NCI-H1048 (cell line): ENCODE measurements at regions not wholly inside any gene's neighbourhood (a gene's known extent, or its start where the extent isn't known, plus 50 kb on each side); places are given as distances from the start of the nearest gene placed in this dataset.

Source experiments
- DNase-seq: peaks from one replicate; lab custom pipeline; 2025; lab: John Stamatoyannopoulos, UW

- DNase-seq = no peak
Measured at GRCh38 chr9:91098203-91098850, 263.4 kb downstream of the AUH start.

GRCh38 chr9:91099436-91099835 is 262.3 kb downstream of the AUH start:
- DNase-seq = no peak

GRCh38 chr9:91100878-91101450 is 260.8 kb downstream of the AUH start:
- no peak for DNase-seq

GRCh38 chr9:91101611-91102168 is 260.0 kb downstream of the AUH start:
- no peak for DNase-seq

GRCh38 chr9:91102269-91102668 is 259.4 kb downstream of the AUH start:
- DNase-seq = no peak

- DNase-seq = no peak
Measured at GRCh38 chr9:91103931-91104330, 257.8 kb downstream of the AUH start.

- DNase-seq = no peak
Measured at GRCh38 chr9:91106415-91107081, 255.2 kb downstream of the AUH start.

GRCh38 chr9:91111226-91111625 is 250.5 kb downstream of the AUH start:
- DNase-seq = no peak

- DNase-seq = no peak
Measured at GRCh38 chr9:91111876-91112275, 249.8 kb downstream of the AUH start.

- DNase-seq = no peak
Measured at GRCh38 chr9:91113016-91113415, 248.7 kb downstream of the AUH start.

- DNase-seq = no peak
Measured at GRCh38 chr9:91114450-91114849, 247.3 kb downstream of the AUH start.

- no peak for DNase-seq
Measured at GRCh38 chr9:91116211-91116610, 245.5 kb downstream of the AUH start.

GRCh38 chr9:91116711-91117110 is 245.0 kb downstream of the AUH start:
- no peak for DNase-seq

GRCh38 chr9:91117474-91117891 is 244.2 kb downstream of the AUH start:
- DNase-seq = no peak

- no peak for DNase-seq
Measured at GRCh38 chr9:91117959-91118703, 243.6 kb downstream of the AUH start.

- no peak for DNase-seq
Measured at GRCh38 chr9:91118704-91119025, 243.1 kb downstream of the AUH start.

GRCh38 chr9:91119142-91119541 is 242.6 kb downstream of the AUH start:
- DNase-seq = peak; percentile 56

- no peak for DNase-seq
Measured at GRCh38 chr9:91119679-91120078, 242.0 kb downstream of the AUH start.

- no peak for DNase-seq
Measured at GRCh38 chr9:91120200-91120599, 241.5 kb downstream of the AUH start.

GRCh38 chr9:91122755-91123154 is 239.0 kb downstream of the AUH start:
- no peak for DNase-seq

- DNase-seq = no peak
Measured at GRCh38 chr9:91126761-91127445, 234.8 kb downstream of the AUH start.

- DNase-seq = no peak
Measured at GRCh38 chr9:91127653-91128052, 234.1 kb downstream of the AUH start.
